IMR-90 (cell line): ENCODE measurements at regions not wholly inside any gene's neighbourhood (a gene's known extent, or its start where the extent isn't known, plus 50 kb on each side); places are given as distances from the start of the nearest gene placed in this dataset.

Experiments
- ATAC-seq: fragments of 200-7000 bp; cut with Tn5 transposase; 2 replicates; pipeline ENCODE4 v1.9.1; 2020; ENCODE audit warnings: low read depth, mild to moderate bottlenecking, moderate library complexity
- BruUV-seq: library from RNA; stranded (reverse); fragments of 400-500 nt; replicated peaks from 2 replicates; lab custom pipeline; 2021; lab: Mats Ljungman, UMichigan
- CTCF ChIA-PET: fragments of 300-600 bp; formaldehyde crosslinking; extraction: SDS; loops from one replicate; lab custom pipeline; 2021; ENCODE audit warnings: antibody characterized with exemption; lab: Yijun Ruan, JAX
- POLR2A ChIA-PET: fragments of 300-600 bp; sonication (Branson Sonifier 250); formaldehyde crosslinking; loops from one replicate; lab custom pipeline; 2022; ENCODE audit warnings: antibody characterized with exemption; ENCODE audit not compliant: unreplicated experiment; lab: Charles Lee
- DNase-seq: peaks from one replicate; pipeline ENCODE4 v3.0.0; 2013
- H2AFZ ChIP-seq: replicated peaks from 2 replicates; pipeline ENCODE3; 2013; ENCODE audit warnings: low read length, mild to moderate bottlenecking; ENCODE audit not compliant: poor library complexity
- H2AK5ac ChIP-seq: 2 replicates; pipeline ENCODE4 v1.6.1; 2013; ENCODE audit warnings: low read depth, low read length, inconsistent platforms
- H2AK9ac ChIP-seq: replicated peaks from 2 replicates; pipeline ENCODE3; 2013; ENCODE audit warnings: mild to moderate bottlenecking, low read depth, low read length, moderate library complexity; ENCODE audit not compliant: poor library complexity
- H2BK120ac ChIP-seq: 2 replicates; pipeline ENCODE4 v1.6.1; 2013; ENCODE audit warnings: low read depth, low read length, inconsistent platforms
- H2BK15ac ChIP-seq: 3 replicates; pipeline ENCODE4 v1.6.1; 2013; ENCODE audit warnings: low read depth, low read length, inconsistent platforms
- H2BK20ac ChIP-seq: 2 replicates; pipeline ENCODE4 v1.6.1; 2013; ENCODE audit warnings: low read depth, mild to moderate bottlenecking, inconsistent platforms, low read length, moderate library complexity
- H2BK5ac ChIP-seq: 2 replicates; pipeline ENCODE4 v1.6.1; 2013; ENCODE audit warnings: mild to moderate bottlenecking, low read depth, low read length, inconsistent platforms; ENCODE audit not compliant: poor library complexity, severe bottlenecking
- H3K14ac ChIP-seq: replicated peaks from 2 replicates; pipeline ENCODE4 v1.6.1; 2013; ENCODE audit warnings: low read depth, low read length, inconsistent platforms
- H3K18ac ChIP-seq: 2 replicates; pipeline ENCODE4 v1.6.1; 2013; ENCODE audit warnings: low read depth, low read length, control low read depth
- H3K23ac ChIP-seq: 2 replicates; pipeline ENCODE4 v1.6.1; 2013; ENCODE audit warnings: low read depth, low read length, inconsistent platforms
- H3K27ac ChIP-seq: 2 replicates; pipeline ENCODE4 v1.5.1; 2013; ENCODE audit warnings: mild to moderate bottlenecking, control low read depth, low read length; ENCODE audit not compliant: insufficient read depth
- H3K27me3 ChIP-seq: 2 replicates; pipeline ENCODE4 v1.6.1; 2013; ENCODE audit warnings: low read length; ENCODE audit not compliant: control insufficient read depth, insufficient read depth
- H3K36me3 ChIP-seq: 2 replicates; pipeline ENCODE4 v1.6.1; 2013; ENCODE audit warnings: low read length, mixed read lengths; ENCODE audit not compliant: control insufficient read depth, insufficient read depth
- H3K4ac ChIP-seq: 2 replicates; pipeline ENCODE4 v1.6.1; 2013; ENCODE audit warnings: low read depth, low read length, inconsistent platforms
- H3K4me1 ChIP-seq: 2 replicates; pipeline ENCODE4 v1.6.1; 2013; ENCODE audit warnings: low read length, mixed read lengths; ENCODE audit not compliant: control insufficient read depth, insufficient read depth
- H3K4me2 ChIP-seq: 2 replicates; pipeline ENCODE4 v1.6.1; 2013; ENCODE audit warnings: low read depth, mild to moderate bottlenecking, control low read depth, low read length, moderate library complexity
- H3K4me3 ChIP-seq: 2 replicates; pipeline ENCODE4 v1.5.1; 2013; ENCODE audit warnings: low read depth, mild to moderate bottlenecking, control low read depth, low read length, moderate library complexity; ENCODE audit not compliant: insufficient read depth
- H3K56ac ChIP-seq: 2 replicates; pipeline ENCODE4 v1.6.1; 2013; ENCODE audit warnings: low read length, inconsistent platforms; ENCODE audit not compliant: insufficient read depth; ENCODE audit errors: extremely low read depth
- H3K79me1 ChIP-seq, 2 experiments: 2 replicates each; pipeline ENCODE4 v1.6.1; 2013; ENCODE audit warnings: low read length in 2 of 2, inconsistent platforms in 1 of 2, low read depth in 1 of 2
- H3K9ac ChIP-seq: 2 replicates; pipeline ENCODE4 v1.6.1; 2013; ENCODE audit warnings: low read depth, low read length, control low read depth
- H3K9me1 ChIP-seq: 2 replicates; pipeline ENCODE4 v1.6.1; 2013; ENCODE audit warnings: low read length, inconsistent platforms; ENCODE audit not compliant: insufficient read depth
- H3K9me3 ChIP-seq: 2 replicates; pipeline ENCODE4 v1.6.1; 2013; ENCODE audit warnings: low read length; ENCODE audit not compliant: control insufficient read depth, insufficient read depth
- H4K20me1 ChIP-seq: 2 replicates; pipeline ENCODE4 v1.6.1; 2013; ENCODE audit warnings: low read length, inconsistent platforms; ENCODE audit not compliant: insufficient read depth
- H4K5ac ChIP-seq: 2 replicates; pipeline ENCODE4 v1.6.1; 2013; ENCODE audit warnings: mild to moderate bottlenecking, low read depth, low read length, control low read depth
- H4K8ac ChIP-seq, 2 experiments: 2 replicates each; pipeline ENCODE4 v1.6.1; 2013; ENCODE audit warnings: low read depth in 2 of 2, low read length in 2 of 2, control low read depth in 1 of 2, inconsistent platforms in 1 of 2
- H4K91ac ChIP-seq: 2 replicates; pipeline ENCODE4 v1.6.1; 2013; ENCODE audit warnings: low read depth, low read length, inconsistent platforms; ENCODE audit not compliant: insufficient read depth
- MAFK ChIP-seq: IDR thresholded peaks from 2 replicates; pipeline ENCODE4 v1.6.1; 2012; ENCODE audit warnings: low read depth, low read length, improper control_type of control experiment
- NFE2L2 ChIP-seq: fragments of 150-350 bp; IDR thresholded peaks from 2 replicates; pipeline ENCODE4 v1.6.1; 2016; ENCODE audit warnings: low read depth, mild to moderate bottlenecking, low read length
- POLR2A ChIP-seq: IDR thresholded peaks from 2 replicates; pipeline ENCODE4 v1.6.1; 2012; ENCODE audit warnings: mild to moderate bottlenecking, low read depth, low read length
- RAD21 ChIP-seq: IDR thresholded peaks from 2 replicates; pipeline ENCODE4 v1.6.1; 2012; ENCODE audit warnings: low read length, improper control_type of control experiment
- WGBS, 2 experiments: methylation state at CpG; one replicate each; pipeline versions ENCODE4 v1.1.5 to v1.1.7; 2013; ENCODE audit warnings: missing lambda C conversion rate in 2 of 2; ENCODE audit not compliant: insufficient read length in 1 of 2; ENCODE audit errors: extremely low coverage in 2 of 2; 5-methylcytosine and 5-hydroxymethylcytosine counted together
- dilution Hi-C: fragments of 300-500 bp; cut with HindIII; formaldehyde crosslinking; loops from one replicate; pipeline ENCODE4 v1.14.3; 2018; ENCODE audit warnings: low sequenced_read_pairs; ENCODE audit not compliant: unreplicated experiment
- in situ Hi-C: fragments of 300-500 bp; cut with MboI; formaldehyde crosslinking; loops from 3 replicates; pipeline ENCODE4 v1.14.3; 2019; ENCODE audit warnings: low sequenced_read_pairs, inconsistent platforms, mixed read lengths
- intact Hi-C: fragments of 100-400 bp; cut with micrococcal nuclease; formaldehyde crosslinking; loops from 2 replicates; pipeline ENCODE4 v1.10.0; 2022

- TF ChIP-seq MAFK (no peak), RAD21 (no peak), POLR2A (no peak)
Observed at GRCh38 chr2:216915557-216916150, 55.8 kb upstream of the TNP1 start (continued).

GRCh38 chr2:216914491-216914890 is 54.6 kb upstream of the TNP1 start:
- Histone ChIP-seq H2AK9ac (no peak overlapping the region), H2BK15ac (no peak overlapping the region), H3K27ac (no peak overlapping the region), H2BK120ac (no peak overlapping the region), H3K4ac (no peak overlapping the region), H3K4me1 (peaks cover 3% of the 10 kb centered on the region; the same call in 1 of the 2 replicates), H4K91ac (no peak overlapping the region), H3K56ac (no peak overlapping the region), H3K14ac (no peak overlapping the region), H2AK5ac (no peak overlapping the region), H2BK20ac (0 out of 2 replicates have a peak overlapping the region, but pooled peaks have one; percentile 29), H3K9ac (no peak overlapping the region), H2BK5ac (no peak overlapping the region), H3K79me1 (no peaks in the 10 kb centered on the region), H2AFZ (no peak overlapping the region), H3K4me2 (no peak overlapping the region), H4K8ac (no peak overlapping the region), H3K4me3 (no peak overlapping the region), H3K36me3 (no peaks in the 10 kb centered on the region), H3K9me1 (peaks cover 6% of the 10 kb centered on the region; the same call in 1 of the 2 replicates), H4K20me1 (no peaks in the 10 kb centered on the region), H3K9me3 (no peaks in the 10 kb centered on the region), H3K23ac (no peak overlapping the region), H3K18ac (no peak overlapping the region), H3K27me3 (no peaks in the 10 kb centered on the region), H4K5ac (no peak overlapping the region)
- no peak for ATAC-seq
- POLR2A ChIA-PET, result no interaction called here
- no peak for TF ChIP-seq NFE2L2
- dilution Hi-C loops (no loop called here), in situ Hi-C loops (no loop called here), intact Hi-C loops (no loop called here)
- no CpG with 5 or more reads among the region's 3 CpGs for WGBS, 2 experiments
- DNase-seq, result no peak
- CTCF ChIA-PET, result no interaction called here
- no TSS peak for BruUV-seq
